HG03571 (cell line): ENCODE measurements at regions not wholly inside any gene's neighbourhood (a gene's known extent, or its start where the extent isn't known, plus 50 kb on each side); places are given as distances from the start of the nearest gene placed in this dataset.

Source experiments
- ATAC-seq: cut with Tn5 transposase; IDR thresholded peaks from one replicate; pipeline ENCODE4 v1.9.1; 2021; ENCODE audit not compliant: unreplicated experiment

DNA sequence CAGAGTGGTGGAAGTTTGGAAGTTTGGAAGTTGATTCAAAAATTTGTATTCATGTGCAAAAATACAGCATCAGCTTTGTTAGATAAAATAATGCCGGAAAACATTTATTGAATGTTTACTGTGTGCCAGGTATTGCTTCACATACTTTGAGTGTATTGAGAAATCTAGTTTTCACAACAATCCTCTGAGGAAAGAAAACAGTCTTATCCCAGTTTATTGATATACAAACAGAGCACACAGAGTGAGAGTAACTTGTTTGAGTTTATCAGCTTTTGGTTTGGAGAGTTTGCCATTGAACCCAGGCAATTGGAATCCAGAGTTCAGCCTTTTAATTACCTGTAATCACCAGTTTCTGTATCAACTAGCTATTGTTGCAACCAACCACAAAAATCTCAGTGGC lies 127.2 kb upstream of the RPS6KA3 start:
- no peak for ATAC-seq

DNA sequence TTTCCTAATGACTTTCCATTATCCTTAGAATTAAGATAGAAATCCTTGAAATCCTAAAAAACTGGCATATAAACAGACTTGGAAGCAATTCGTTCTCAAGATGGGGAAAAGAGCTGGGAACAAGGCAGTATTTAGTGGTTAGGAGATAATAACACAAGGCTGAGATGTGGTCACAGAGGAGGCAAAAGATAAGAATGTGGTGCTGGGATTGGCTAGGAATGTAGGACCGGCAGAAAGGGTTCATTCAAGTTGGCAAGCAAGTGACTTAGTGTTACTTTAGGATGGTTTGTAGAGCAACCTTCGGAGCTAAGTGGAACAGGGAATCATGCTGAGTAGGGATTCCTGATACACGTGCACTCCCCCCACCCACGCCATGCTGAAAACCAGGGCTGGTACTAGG lies 121.9 kb upstream of the RPS6KA3 start:
- no peak for ATAC-seq

DNA sequence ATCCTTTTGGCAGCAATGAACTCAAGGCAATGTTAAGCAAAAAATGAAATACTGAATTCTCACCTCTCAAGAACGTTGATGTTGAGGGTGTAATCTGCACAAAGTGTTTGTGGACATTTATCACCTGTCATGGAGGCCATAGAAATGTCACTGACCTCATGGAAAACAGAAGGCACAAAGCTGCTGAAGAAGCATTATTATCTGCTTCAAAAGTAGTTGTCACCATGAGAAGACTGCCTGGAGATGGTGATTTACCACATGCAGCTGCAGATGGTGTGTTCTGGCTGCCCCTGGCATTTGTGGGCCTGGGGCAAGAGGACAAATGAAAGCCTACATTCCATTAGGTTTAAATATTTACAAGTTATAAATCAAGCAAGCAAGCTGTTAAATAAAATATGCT lies 116.8 kb upstream of the RPS6KA3 start:
- no peak for ATAC-seq

DNA sequence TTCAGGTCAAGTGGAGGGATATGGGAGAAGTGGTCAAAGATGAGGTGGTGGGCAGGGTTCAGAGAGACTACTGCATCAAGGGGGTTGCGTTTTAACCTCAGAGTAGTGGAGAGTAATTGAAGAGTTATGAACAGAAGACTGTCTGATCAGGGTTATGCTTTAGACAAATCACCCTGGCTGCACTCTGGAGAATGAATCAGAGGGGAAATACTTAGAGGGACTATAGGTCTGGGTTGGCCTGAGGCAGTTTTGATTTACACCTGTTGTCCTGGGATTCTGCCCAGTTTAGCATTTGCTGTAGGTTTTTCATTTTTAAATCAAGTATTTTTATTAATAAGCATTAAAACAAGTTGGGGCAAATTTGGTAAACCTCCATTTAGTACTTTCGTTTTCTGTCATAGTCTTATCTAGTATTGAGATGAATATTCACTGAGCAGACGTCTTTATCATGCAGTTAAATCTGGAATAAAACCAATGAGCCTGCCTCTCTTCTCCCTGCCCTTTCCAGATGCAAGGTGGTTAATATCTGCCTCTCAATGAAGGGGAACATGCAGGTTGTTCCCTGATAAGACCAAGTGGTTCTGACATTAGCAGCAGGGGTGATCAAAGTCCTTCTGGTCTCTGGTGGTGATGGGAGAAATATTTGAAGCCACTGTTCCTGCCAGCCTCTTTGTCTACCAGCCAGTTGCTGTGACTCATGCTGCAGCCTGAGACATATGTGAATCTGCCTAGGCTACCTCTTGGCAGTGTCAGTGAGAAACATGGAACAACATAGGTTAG lies 116.0 kb upstream of the RPS6KA3 start:
- ATAC-seq: peak; percentile 75

DNA sequence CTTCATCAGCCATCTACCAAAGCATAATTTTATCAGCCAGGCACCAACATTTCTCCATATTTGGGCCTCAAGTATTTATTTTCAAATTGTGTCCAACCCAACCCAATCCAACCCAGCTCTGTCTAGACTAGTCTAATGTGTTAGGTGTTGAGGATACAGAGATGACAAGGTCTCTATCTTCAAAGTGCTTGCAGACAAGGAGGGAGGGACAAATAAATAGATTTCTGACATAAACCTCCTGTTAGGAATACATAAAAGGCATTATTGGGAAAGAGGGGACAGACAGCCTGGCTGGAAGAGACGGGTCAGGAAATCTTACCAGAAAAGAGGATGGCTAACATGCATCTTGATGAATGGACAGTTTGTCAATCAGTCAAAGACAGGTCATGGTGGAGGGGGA lies 115.4 kb upstream of the RPS6KA3 start:
- ATAC-seq: no peak

DNA sequence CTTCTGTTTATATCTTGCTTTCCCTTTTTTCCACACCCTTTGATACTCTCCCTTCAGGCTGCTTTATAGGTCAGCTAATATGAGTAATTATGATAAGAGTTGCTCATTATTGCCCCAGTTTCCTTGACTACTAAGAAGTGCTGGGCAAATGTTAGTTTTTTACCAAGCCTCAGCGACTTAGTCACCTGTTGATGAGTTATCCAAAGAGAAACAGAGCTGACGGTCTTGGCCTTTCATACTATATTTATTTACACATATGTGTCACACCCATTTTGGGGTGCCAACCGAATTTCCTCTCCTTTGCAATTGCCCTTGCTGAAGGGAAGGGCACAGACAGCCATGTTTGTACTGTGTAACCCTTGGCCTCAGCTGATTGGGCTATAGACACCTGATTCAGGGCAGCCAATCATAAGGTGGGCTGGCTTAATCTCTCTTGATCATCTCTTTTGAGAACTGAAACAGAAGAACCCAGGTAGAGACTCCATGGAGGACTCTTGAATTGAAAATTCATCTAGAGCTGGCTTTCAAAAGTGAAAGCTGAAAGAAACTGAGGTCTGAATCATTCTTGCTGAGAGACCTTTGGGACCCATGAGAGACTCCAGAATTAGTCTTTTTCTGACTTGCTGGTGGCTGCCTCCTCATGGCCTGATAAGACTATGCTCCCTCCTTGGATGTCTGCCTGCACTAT lies 111.7 kb upstream of the RPS6KA3 start:
- ATAC-seq: no peak

DNA sequence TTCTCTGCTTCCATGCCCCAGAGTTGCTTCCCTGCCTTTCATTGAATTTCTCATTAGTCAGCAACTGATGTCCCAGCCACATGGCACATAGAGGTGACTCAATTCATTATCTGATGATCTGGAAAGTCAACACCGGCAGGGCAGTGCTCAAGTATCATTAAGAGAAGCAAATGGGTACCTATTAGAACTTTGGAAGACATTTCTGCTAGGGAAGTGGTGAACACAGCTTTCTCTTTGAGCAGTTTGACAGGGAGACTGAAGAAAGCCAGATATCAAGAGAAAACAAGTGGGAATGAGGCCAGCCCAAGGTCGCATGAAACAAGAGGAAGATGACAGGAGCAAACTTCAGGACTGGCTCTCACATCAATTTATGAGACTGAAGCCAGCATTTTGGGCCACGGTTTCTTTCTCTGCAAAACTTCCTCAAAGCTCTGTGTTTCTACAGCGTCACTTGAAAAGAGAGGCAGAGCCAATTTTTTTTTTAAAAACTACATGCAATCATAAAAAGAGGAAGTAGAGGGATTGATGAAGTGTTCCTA lies 108.3 kb upstream of the RPS6KA3 start:
- ATAC-seq: no peak

DNA sequence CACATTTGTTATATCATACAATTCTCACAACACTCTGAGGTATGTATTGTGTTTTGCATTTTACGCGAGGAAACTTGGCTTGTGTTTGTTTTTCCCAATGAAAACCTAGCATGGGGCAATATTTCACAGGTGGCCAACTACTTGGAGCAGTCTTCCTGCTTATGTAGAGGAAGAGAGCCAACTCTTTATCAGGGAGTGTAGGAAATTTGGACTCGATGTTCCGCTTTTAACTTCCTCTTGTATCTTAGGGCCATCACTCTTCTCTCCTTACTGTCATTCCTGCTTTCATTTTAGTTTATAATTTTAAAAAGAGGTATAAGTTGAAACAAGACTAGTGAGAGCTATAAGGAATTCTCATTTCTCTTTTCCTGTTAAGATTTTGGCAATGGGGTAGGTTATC lies 107.7 kb upstream of the RPS6KA3 start:
- ATAC-seq: no peak

DNA sequence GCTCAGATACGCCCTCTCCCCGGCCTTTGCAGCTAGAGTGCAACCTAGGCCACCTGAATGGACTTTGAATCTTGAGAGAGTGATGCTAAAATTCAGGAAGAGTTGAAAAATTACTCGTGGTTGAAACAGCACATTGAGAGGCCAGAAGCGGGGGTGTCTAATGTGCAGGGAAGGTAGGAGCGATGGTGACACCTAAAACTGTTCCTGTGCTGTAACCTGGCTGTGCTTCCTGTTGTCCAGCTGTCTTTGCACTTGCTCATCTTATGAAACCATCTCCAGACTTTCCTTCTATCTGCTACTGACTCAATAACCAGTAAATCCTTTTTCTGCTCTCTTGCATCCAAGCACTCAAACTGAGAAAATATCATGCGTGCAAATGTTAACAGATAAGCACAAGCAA lies 106.4 kb upstream of the RPS6KA3 start:
- no peak for ATAC-seq

DNA sequence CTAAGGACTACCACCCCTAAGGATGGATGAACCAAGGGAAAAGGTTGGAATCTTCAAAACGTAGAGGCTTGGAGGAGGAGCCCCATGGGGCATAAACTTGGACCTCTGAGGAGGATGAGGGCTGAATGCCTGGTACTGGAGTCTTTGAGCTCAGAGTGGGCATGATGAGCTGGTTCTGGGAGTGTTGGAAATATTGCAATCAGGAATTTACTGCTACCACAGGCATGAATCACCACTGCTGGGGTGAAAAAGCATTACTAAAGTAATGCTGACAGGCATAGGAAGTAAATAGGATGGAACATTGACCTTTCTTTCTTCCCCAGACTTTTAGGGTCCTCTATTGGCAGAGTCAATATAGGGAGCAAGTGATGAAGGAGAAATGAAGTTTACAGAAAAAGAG lies 105.8 kb upstream of the RPS6KA3 start:
- no peak for ATAC-seq

DNA sequence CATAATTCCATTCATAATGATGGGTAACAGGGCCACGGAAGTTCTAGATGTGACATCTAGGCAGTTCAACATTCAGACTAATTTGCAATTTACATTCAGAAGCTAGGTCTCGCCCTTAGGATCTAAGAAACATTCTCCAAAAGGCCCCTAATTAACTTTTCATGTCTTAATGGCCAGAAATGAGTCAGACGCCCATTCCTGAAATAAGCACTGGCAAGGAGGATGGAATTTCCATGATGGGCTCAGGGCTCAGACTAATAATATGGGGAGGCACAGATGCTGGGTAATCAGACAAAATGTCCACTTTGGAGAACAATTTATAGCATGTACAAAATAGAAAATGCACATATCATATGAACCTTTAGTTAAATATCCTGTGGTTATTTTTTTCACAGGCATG lies 102.8 kb upstream of the RPS6KA3 start:
- no peak for ATAC-seq

DNA sequence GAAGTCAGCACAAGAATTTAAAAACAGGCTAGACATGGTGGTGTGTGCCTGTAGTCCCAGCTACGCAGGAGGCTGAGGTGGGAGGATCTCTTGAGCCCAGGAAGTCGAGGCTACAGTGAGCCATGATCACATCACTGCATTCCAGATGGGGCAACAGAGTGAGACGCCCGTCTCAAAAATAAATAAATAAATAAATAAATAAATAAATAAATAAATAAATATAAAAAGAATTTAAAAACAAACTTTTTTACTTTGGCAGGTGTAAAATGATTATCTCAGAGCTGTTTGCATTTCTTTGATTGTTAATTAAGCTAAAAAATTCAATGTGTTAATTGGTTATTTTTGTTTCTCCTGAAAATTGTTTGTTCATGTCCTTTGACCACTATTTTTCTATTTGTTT lies 97.5 kb upstream of the RPS6KA3 start:
- ATAC-seq: no peak

DNA sequence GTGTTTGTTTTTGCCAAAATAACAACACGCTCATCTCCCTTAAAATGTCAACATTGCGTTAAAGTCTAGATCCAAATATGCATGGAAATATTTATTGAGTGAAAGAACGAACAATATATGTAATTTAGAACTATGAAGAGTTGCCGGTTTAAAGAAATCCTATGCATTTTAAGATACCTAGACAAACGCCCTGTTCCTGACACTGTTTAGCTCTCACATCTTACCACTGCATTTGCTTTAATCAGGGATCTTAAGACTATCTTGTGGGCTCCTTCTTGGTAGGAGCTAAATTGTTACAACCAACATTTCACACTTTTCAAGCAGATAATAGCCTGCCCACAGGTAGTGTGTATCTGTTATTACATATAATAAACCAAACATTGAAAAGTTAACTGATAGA lies 96.6 kb upstream of the RPS6KA3 start:
- no peak for ATAC-seq

DNA sequence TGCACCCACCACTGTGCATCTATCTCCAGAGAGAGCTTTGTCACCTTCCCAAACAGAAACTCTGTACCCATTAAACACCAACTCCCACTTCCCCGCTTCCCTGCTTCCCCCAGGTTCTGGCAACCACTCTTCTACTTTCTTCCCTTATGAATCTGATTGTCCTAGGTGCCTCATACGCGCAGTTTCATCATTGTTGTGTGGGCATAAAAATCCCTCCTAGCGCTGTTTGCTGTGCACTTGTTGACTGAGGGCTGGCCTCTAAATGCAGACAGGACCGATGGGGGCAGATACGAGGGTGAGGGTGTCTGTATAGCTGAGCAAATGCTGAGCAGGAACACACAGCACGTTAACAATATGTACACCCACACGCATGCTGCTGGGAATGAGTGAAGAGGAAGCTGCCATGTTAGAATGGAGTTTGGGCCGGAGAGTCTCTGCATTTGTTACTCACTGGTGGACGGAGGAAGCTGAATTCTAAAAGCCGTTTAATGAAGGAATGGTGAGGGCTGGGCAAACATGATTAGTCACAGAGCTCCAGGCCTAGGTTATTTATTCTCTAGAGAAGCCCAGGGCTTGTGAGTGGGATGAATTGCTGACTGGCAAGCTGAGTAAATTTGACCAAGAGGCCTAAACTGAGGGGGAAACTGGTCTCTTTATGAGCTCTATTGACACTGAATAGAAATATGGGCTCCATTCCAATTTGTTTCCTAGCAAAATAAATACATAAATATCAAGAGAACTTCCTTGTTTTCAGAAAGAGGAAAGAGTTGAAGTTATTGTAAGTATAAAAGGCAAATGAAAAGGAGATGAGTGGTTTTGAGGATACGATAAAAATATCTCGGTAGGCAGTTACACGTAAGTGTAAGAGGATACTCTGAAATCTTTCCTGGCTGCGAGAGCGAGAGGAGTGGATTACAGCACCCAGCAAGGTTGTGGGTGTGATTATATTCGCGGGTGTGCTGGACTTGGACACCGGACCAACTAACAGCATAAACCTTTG lies 95.9 kb upstream of the RPS6KA3 start:
- no peak for ATAC-seq

DNA sequence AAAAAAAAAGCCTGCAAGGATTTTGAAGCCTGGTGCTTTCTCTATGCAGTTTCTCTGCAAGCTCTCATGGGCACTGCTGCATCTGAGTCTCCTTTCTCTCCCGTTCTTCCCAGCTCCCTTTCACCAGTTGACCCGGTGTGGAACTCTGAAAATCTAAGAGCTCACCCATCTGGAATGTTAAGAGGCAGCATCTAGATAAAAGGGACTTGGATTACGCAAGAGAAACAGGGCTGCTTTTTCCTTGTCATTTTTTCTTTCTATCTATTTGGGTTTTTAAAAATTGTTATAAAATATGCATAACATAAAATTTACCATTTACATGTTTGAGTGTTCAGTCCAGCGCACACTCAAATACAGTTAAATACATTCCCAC lies 95.2 kb upstream of the RPS6KA3 start:
- ATAC-seq: no peak

DNA sequence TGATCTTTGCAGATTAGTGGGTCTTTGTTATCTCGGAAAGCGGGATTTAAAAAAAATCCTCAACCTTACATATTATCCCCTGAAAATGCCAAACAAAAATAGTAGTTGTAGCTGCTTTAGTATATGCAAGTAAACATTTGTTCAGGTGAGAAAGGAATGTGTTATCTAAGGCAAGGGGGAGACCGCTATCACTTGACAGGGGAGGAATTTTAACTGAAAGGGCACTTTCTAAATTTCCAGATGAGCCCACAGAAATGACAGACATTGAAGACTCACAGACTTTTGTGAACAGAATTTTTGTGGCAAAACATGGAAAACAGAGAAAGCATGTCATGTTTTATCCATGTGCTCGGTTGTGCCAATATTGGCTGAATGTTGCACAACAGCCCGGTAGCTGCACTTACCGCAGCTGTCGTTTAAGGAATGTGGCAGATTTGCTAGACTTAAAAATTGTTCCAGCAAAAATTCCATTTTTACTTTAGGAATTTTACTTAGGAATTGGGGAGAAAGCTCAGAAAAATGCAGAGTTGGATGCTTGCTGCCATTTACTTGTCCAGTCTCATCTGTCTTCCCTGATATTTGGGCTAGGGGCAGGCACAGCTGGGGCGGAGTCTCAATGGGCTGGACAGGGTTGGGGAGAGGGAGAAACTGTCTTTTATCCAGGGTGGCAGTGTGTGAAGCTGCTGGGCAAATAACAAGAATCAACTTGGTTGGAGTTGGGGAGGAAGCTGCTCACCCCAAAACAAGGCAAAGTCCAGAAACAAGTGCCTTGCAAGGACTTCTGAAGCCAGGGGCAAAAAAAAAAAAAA lies 94.6 kb upstream of the RPS6KA3 start:
- no peak for ATAC-seq

DNA sequence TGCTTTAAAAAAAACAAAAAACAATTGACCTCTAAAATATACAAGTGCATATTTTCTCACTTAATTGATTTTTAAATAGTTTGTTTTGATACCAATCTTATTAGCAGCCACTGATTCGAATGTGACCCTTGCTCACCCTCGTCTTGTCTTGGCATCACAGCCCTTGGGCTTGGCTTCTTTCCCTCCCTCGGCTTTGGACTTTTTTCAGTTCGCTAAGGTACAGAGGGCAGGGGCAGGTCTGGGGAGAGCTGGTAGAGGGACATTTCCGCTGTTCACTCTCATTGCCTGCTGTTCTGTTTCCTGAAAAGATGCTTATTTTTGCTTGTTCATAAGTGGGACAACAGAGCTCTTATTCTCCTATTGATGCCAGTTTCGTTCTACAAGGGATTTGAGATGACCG lies 88.5 kb upstream of the RPS6KA3 start:
- no peak for ATAC-seq

DNA sequence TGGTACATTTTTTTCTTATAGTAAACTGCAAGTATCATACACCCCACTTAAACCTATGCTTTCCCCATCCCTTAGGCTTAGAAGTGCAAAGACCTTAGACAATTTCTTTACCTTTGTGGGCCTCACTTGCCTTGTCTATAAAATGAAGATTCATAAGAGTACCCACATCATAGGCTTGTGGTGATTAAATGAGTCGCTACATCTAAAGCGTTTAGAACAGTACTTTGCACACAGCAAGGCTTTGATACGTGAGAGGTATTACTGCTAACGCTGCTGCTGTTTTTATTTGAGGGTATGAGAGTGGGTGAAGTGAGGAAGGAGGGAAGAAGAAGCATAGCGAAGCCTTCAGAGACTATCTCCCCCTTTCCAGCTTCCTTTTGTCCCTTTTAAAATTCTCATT lies 87.8 kb upstream of the RPS6KA3 start:
- ATAC-seq: no peak

DNA sequence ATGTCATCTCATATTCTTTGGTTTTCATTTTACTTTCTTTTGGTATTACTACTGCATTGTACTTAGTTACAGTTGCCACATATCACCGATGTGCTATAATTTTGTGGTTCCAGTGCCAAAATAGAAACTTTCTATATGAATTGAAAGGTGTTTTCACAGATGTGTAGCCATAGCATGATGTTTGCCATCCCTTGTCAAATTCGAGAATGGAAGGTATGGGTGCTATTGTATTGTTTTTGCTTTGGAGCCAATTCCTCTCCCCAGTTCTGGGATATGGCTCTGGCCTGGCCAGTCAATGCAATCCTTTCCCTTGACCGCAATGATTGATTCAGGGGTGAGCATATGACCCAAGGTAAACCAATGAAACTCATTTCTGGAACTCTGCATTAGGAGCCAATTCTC lies 86.2 kb upstream of the RPS6KA3 start:
- peak; percentile 46 for ATAC-seq

DNA sequence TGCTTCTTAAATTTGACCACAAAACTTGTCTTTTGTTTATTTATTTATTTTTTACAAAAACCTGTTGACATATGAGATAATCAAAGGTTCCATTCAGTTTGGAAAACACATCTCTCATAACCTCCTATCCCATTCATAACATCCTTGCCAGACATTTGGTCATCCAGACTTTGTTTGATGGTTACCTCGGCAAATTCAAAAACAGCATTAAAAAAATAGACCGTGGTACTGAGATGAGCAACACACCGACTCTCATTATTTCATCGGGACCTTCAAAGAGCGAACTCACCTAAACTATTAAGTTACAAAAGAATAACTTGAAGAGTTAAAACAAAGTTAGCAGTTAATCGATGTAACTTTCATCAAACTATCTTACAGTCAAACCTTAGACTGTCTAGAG lies 85.8 kb upstream of the RPS6KA3 start:
- ATAC-seq: peak; percentile 16

DNA sequence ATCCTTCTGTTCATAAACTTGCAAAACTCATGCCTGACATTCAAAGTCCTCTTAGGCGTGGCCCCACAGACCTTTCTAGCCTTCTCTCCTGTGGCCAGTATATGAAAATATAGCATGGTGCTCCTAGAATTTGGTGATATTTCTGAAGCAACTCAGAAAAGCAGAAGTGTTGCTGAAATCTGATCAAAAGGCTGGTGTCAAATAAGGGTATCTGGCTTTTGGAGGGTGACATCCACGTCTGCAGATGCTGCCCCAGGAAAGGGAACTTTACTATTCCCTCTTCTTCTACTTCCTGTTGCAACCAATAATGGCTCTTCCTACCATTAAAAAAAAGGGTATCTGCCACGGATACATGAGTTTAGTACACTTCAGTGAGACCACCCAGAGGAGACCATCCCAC lies 83.9 kb upstream of the RPS6KA3 start:
- no peak for ATAC-seq
